Retinal pigment epithelial cell (primary cell): ENCODE measurements at regions not wholly inside any gene's neighbourhood (a gene's known extent, or its start where the extent isn't known, plus 50 kb on each side); places are given as distances from the start of the nearest gene placed in this dataset.

Experiments used
- DNase-seq: peaks from one replicate; pipeline ENCODE4 v3.0.0-alpha.2; 2010; ENCODE audit warnings: low read depth
- H3K4me3 ChIP-seq: 2 replicates; pipeline ENCODE4 v1.5.1; 2011; ENCODE audit warnings: mild to moderate bottlenecking, low read length, control low read depth, moderate library complexity
- CTCF ChIP-seq: conservative IDR thresholded peaks from 2 replicates; pipeline ENCODE4 v1.5.1; 2011; ENCODE audit warnings: low read depth, low read length, control low read depth, inconsistent platforms

GRCh38 chr2:17302281-17302680 lies 216.0 kb downstream of the RAD51AP2 start:
- no peak for DNase-seq
- H3K4me3 ChIP-seq = no peak overlapping the region
- no peak for TF ChIP-seq CTCF

GRCh38 chr2:17301437-17301836 lies 216.8 kb downstream of the RAD51AP2 start:
- no peak for TF ChIP-seq CTCF
- no peak overlapping the region for H3K4me3 ChIP-seq
- DNase-seq = no peak

- DNase-seq = peak; percentile 66
- no peak for TF ChIP-seq CTCF
- no peak overlapping the region for H3K4me3 ChIP-seq
Measured at GRCh38 chr2:17299891-17300540, 218.2 kb downstream of the RAD51AP2 start.

- no peak for DNase-seq
- H3K4me3 ChIP-seq = no peak overlapping the region
Measured at GRCh38 chr2:17298453-17298852, 219.8 kb downstream of the RAD51AP2 start.

GRCh38 chr2:17296686-17297085 lies 221.6 kb downstream of the RAD51AP2 start:
- no peak overlapping the region for H3K4me3 ChIP-seq
- DNase-seq = no peak
- no peak for TF ChIP-seq CTCF

More at GRCh38 chr2:17298453-17298852, 219.8 kb downstream of the RAD51AP2 start:
- no peak for TF ChIP-seq CTCF

- no peak overlapping the region for H3K4me3 ChIP-seq
- DNase-seq = no peak
- TF ChIP-seq CTCF = no peak
Measured at GRCh38 chr2:17289669-17290068, 228.6 kb downstream of the RAD51AP2 start.

- TF ChIP-seq CTCF = no peak
- no peak overlapping the region for H3K4me3 ChIP-seq
Measured at GRCh38 chr2:17287183-17287582, 231.1 kb downstream of the RAD51AP2 start.

More at GRCh38 chr2:17287183-17287582, 231.1 kb downstream of the RAD51AP2 start:
- no peak for DNase-seq
